K562 (cell line): ENCODE measurements at regions not wholly inside any gene's neighbourhood (a gene's known extent, or its start where the extent isn't known, plus 50 kb on each side); places are given as distances from the start of the nearest gene placed in this dataset.

ENCODE experiments used
- ATAC-seq: fragments of 200-7000 bp; cut with Tn5 transposase; 3 replicates; pipeline ENCODE4 v1.9.1; 2020; ENCODE audit warnings: moderate library complexity
- BruUV-seq: library from RNA; stranded (reverse); fragments of 400-500 nt; replicated peaks from 2 replicates; lab custom pipeline; 2021; lab: Mats Ljungman, UMichigan
- CTCF ChIA-PET: fragments of 300-600 bp; formaldehyde crosslinking; extraction: SDS; loops from one replicate; lab custom pipeline; 2021; ENCODE audit warnings: low intra/inter-chr PET ratio; lab: Yijun Ruan, JAX
- POLR2A ChIA-PET: fragments of 300-600, 350-650 bp; sonication (Branson Sonifier 250); formaldehyde crosslinking; extraction: SDS; loops from one replicate; lab custom pipeline; 2021; ENCODE audit warnings: antibody characterized with exemption, inconsistent platforms; lab: Yijun Ruan, JAX
- DNase-seq, 4 experiments: peaks; one replicate each; pipeline versions ENCODE4 v3.0.0 to v3.0.0-alpha.2; 2011 to 2018; ENCODE audit warnings: low spot score in 3 of 4, mixed read lengths in 3 of 4; ENCODE audit errors: extremely low read depth in 1 of 4
- FAIRE-seq: peaks from 2 replicates; lab custom pipeline; 2011; peaks lifted over from hg19 to GRCh38; lab: Jason Lieb, UNC
- H2AFZ ChIP-seq: 2 replicates; pipeline ENCODE4 v1.6.0; 2011; ENCODE audit warnings: low read depth, low read length, control low read depth, inconsistent platforms
- H3K27ac ChIP-seq: fragments of 200-600 bp; 3 replicates; pipeline ENCODE4 v1.8.0; 2011; ENCODE audit warnings: low read depth, mild to moderate bottlenecking, control low read depth, inconsistent platforms, low read length, moderate library complexity, mixed read lengths; ENCODE audit errors: extremely low read depth
- H3K27me3 ChIP-seq, 2 experiments: fragments of 300-600 bp in 1 of 2; 2 replicates in 1 of 2; 3 replicates in 1 of 2; pipeline versions ENCODE4 v1.6.0 to v1.8.0; 2011; ENCODE audit warnings: inconsistent platforms in 2 of 2, low read length in 2 of 2, mild to moderate bottlenecking in 1 of 2, mixed read lengths in 1 of 2, moderate library complexity in 1 of 2; ENCODE audit not compliant: control insufficient read depth in 2 of 2, insufficient read depth in 2 of 2
- H3K36me3 ChIP-seq: fragments of 300-600 bp; 3 replicates; pipeline ENCODE4 v1.8.0; 2011; ENCODE audit warnings: mild to moderate bottlenecking, low read length, inconsistent platforms; ENCODE audit not compliant: control insufficient read depth, insufficient read depth
- H3K4me1 ChIP-seq, 2 experiments: fragments of 200-600 bp in 1 of 2; replicated peaks in 1 of 2; 2 replicates in 1 of 2; 3 replicates in 1 of 2; pipeline versions ENCODE4 v1.5.1 to v1.8.0; 2011; ENCODE audit warnings: inconsistent platforms in 2 of 2, low read length in 2 of 2, mild to moderate bottlenecking in 1 of 2, mixed read lengths in 1 of 2, moderate library complexity in 1 of 2; ENCODE audit not compliant: control insufficient read depth in 2 of 2, insufficient read depth in 2 of 2
- H3K4me2 ChIP-seq: 2 replicates; pipeline ENCODE4 v1.6.1; 2011; ENCODE audit warnings: low read length, control low read depth, inconsistent platforms, mixed read lengths; ENCODE audit not compliant: insufficient read depth
- H3K4me3 ChIP-seq: fragments of 200-600 bp; sonication (generic), shearing (Covaris generic); 2 replicates; pipeline ENCODE4 v1.5.1; 2016; ENCODE audit warnings: control low read depth, inconsistent platforms
- H3K79me2 ChIP-seq: fragments of 200-600 bp; 3 replicates; pipeline ENCODE4 v1.8.0; 2011; ENCODE audit warnings: low read length, inconsistent platforms; ENCODE audit not compliant: control insufficient read depth, insufficient read depth
- H3K9ac ChIP-seq, 2 experiments: 2 replicates each; pipeline versions ENCODE4 v1.6.0 to v1.6.1; 2011; ENCODE audit warnings: low read depth in 2 of 2, low read length in 2 of 2, control low read depth in 1 of 2, inconsistent platforms in 1 of 2, mild to moderate bottlenecking in 1 of 2, mixed read lengths in 1 of 2; ENCODE audit not compliant: insufficient read depth in 1 of 2
- H3K9me1 ChIP-seq: one replicate; pipeline ENCODE4 v1.6.0; 2011; ENCODE audit warnings: inconsistent platforms, mild to moderate bottlenecking, low read length, moderate library complexity; ENCODE audit not compliant: control insufficient read depth, insufficient read depth
- H3K9me3 ChIP-seq: replicated peaks from 2 replicates; pipeline ENCODE4 v1.5.1; 2011; ENCODE audit warnings: low read depth, low read length, inconsistent platforms; ENCODE audit not compliant: control insufficient read depth, insufficient read depth
- H4K20me1 ChIP-seq: replicated peaks from 2 replicates; pipeline ENCODE4 v1.6.1; 2011; ENCODE audit warnings: low read length, inconsistent platforms, mixed read lengths; ENCODE audit not compliant: control insufficient read depth, insufficient read depth
- CBX2 ChIP-seq: fragments of 200-600 bp; sonication (generic); IDR thresholded peaks from one replicate; pipeline ENCODE4 v1.6.1; 2012; ENCODE audit warnings: mild to moderate bottlenecking, low read length, inconsistent platforms; ENCODE audit not compliant: insufficient read depth, poor library complexity, severe bottlenecking
- CBX3 ChIP-seq, 2 experiments: IDR thresholded peaks; 1 replicate in 1 of 2; 2 replicates in 1 of 2; pipeline ENCODE4 v1.6.1; 2012; ENCODE audit warnings: inconsistent platforms in 2 of 2, low read length in 2 of 2, borderline replicate concordance in 1 of 2, control low read depth in 1 of 2
- CBX5 ChIP-seq: IDR thresholded peaks from 2 replicates; pipeline ENCODE4 v1.6.1; 2014; ENCODE audit warnings: low read depth, borderline replicate concordance
- HNRNPL ChIP-seq: fragments of 200-400 bp; formaldehyde crosslinking; IDR thresholded peaks from 2 replicates; pipeline ENCODE4 v1.6.1; 2017; ENCODE audit warnings: low read depth, mild to moderate bottlenecking, low read length
- LCOR ChIP-seq: sonication (generic); formaldehyde crosslinking; IDR thresholded peaks from 2 replicates; pipeline ENCODE4 v1.8.0; 2022; ENCODE audit warnings: mild to moderate bottlenecking, missing genetic modification reagents
- LEF1 ChIP-seq: fragments of 450-650 bp; IDR thresholded peaks from 2 replicates; pipeline ENCODE4 v1.6.1; 2016; ENCODE audit warnings: mild to moderate bottlenecking
- PURB ChIP-seq: sonication (generic); formaldehyde crosslinking; IDR thresholded peaks from 2 replicates; pipeline ENCODE4 v1.9.0; 2021; ENCODE audit warnings: low read depth, mild to moderate bottlenecking, missing genetic modification reagents
- PYGO2 ChIP-seq: fragments of 450-650 bp; IDR thresholded peaks from 2 replicates; pipeline ENCODE4 v1.6.1; 2016; ENCODE audit warnings: mild to moderate bottlenecking, missing genetic modification characterization, moderate library complexity, missing compliant biosample characterization
- ZEB2 ChIP-seq: fragments of 450-650 bp; IDR thresholded peaks from 2 replicates; pipeline ENCODE4 v1.6.1; 2016
- ZNF444 ChIP-seq: fragments of 250-450 bp; sonication (Bioruptor Pico); IDR thresholded peaks from 2 replicates; pipeline ENCODE4 v1.4.0; 2020; ENCODE audit warnings: mild to moderate bottlenecking, moderate library complexity
- ZNF668 ChIP-seq: fragments of 250-450 bp; sonication (Bioruptor Pico); IDR thresholded peaks from 2 replicates; pipeline ENCODE4 v1.8.0; 2022; ENCODE audit warnings: mild to moderate bottlenecking, inconsistent platforms
- WGBS: fragments of 100-300 bp; shearing (Covaris generic); methylation state at CpG from one replicate; pipeline ENCODE4 v1.1.6; 2016; ENCODE audit warnings: low coverage, mixed read lengths; ENCODE audit not compliant: insufficient coverage; ENCODE audit errors: missing lambda C conversion rate; 5-methylcytosine and 5-hydroxymethylcytosine counted together
- in situ Hi-C: fragments of 300-500 bp; cut with MboI; formaldehyde crosslinking; loops from 4 replicates; pipeline ENCODE4 v1.15.0; 2018; ENCODE audit warnings: inconsistent platforms, mixed read lengths
- intact Hi-C: fragments of 100-400 bp; cut with micrococcal nuclease; formaldehyde crosslinking; loops from 2 replicates; pipeline ENCODE4 v1.14.2; 2022
- TF ChIP-seq, protein P1 (sequence below): fragments of 450-650 bp; formaldehyde crosslinking; IDR thresholded peaks from 2 replicates; pipeline ENCODE4 v1.4.0; 2022; ENCODE audit warnings: missing genetic modification characterization
- TF ChIP-seq, protein P2 (sequence below): fragments of 150-350 bp; IDR thresholded peaks from 2 replicates; pipeline ENCODE4 v1.6.1; 2014; ENCODE audit warnings: low read depth, mild to moderate bottlenecking, low read length, borderline replicate concordance

DNA sequence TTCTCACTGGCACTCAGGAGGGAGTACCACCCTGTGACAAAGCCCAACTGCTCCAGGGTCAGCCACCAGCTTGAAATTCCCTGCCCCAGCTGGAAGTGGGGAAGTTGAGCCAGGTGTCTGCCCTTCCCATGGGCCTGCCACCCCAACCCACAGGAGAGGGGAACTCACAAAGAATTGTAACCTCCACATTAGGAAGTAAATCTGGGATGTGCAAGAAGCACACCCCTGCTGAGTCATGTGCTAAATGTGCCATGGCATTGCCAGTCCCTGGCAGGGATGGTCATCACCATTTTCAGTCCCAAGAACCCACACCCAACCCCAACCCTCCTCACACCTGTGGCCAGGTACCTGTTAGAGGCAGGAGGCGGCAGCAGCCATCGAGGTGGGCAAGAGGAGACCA lies 165.2 kb upstream of the THBS1 start:
- Histone ChIP-seq H3K4me1 (no peaks in the 10 kb centered on the region; a peak in 1 of 5 replicates), H3K27me3 (no peaks in the 10 kb centered on the region), H3K27ac (no peak overlapping the region), H3K36me3 (no peaks in the 10 kb centered on the region; the same call in 2 of the 3 replicates), H3K9me3 (peaks cover 11% of the 10 kb centered on the region), H3K4me2 (no peak overlapping the region), H2AFZ (no peak overlapping the region), H3K79me2 (no peaks in the 10 kb centered on the region), H3K9ac (no peak overlapping the region), H3K4me3 (no peak overlapping the region), H4K20me1 (no peaks in the 10 kb centered on the region), H3K9me1 (no peaks in the 10 kb centered on the region)
- in situ Hi-C loops, result no loop called here
- ATAC-seq, result no peak
- intact Hi-C loops, result no loop called here
- POLR2A ChIA-PET, result interaction anchor here (0.6 kb wide), 1 partner anchor 205 kb away, joined by 3 read pairs; no protein-coding TSS in a partner anchor
- TF ChIP-seq PYGO2 (no peak), PURB (CRISPR knock-in tag) (no peak), CBX3 (IDR thresholded peaks at IDR 0.05; ENCODE audit: borderline replicate concordance in 1 of 2, low read length in 2 of 2) (no peak), CBX2 (no peak), LCOR (CRISPR knock-in tag) (no peak), CBX5 (no peak), LEF1 (no peak), ZNF668 (no peak), ZNF444 (CRISPR knock-in tag) (no peak), HNRNPL (no peak), ZEB2 (no peak)
- TF ChIP-seq, protein P1, sequence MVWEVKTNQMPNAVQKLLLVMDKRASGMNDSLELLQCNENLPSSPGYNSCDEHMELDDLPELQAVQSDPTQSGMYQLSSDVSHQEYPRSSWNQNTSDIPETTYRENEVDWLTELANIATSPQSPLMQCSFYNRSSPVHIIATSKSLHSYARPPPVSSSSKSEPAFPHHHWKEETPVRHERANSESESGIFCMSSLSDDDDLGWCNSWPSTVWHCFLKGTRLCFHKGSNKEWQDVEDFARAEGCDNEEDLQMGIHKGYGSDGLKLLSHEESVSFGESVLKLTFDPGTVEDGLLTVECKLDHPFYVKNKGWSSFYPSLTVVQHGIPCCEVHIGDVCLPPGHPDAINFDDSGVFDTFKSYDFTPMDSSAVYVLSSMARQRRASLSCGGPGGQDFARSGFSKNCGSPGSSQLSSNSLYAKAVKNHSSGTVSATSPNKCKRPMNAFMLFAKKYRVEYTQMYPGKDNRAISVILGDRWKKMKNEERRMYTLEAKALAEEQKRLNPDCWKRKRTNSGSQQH (CRISPR knock-in tag), result no peak
- TF ChIP-seq, protein P2, sequence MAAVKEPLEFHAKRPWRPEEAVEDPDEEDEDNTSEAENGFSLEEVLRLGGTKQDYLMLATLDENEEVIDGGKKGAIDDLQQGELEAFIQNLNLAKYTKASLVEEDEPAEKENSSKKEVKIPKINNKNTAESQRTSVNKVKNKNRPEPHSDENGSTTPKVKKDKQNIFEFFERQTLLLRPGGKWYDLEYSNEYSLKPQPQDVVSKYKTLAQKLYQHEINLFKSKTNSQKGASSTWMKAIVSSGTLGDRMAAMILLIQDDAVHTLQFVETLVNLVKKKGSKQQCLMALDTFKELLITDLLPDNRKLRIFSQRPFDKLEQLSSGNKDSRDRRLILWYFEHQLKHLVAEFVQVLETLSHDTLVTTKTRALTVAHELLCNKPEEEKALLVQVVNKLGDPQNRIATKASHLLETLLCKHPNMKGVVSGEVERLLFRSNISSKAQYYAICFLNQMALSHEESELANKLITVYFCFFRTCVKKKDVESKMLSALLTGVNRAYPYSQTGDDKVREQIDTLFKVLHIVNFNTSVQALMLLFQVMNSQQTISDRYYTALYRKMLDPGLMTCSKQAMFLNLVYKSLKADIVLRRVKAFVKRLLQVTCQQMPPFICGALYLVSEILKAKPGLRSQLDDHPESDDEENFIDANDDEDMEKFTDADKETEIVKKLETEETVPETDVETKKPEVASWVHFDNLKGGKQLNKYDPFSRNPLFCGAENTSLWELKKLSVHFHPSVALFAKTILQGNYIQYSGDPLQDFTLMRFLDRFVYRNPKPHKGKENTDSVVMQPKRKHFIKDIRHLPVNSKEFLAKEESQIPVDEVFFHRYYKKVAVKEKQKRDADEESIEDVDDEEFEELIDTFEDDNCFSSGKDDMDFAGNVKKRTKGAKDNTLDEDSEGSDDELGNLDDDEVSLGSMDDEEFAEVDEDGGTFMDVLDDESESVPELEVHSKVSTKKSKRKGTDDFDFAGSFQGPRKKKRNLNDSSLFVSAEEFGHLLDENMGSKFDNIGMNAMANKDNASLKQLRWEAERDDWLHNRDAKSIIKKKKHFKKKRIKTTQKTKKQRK, result no peak
- CTCF ChIA-PET, result no interaction called here
- no TSS peak for BruUV-seq
- no peak for FAIRE-seq
- no peak for DNase-seq
- WGBS, result 44% methylated on average over 1 of the region's 2 CpGs
